Panc1 (cell line): ENCODE measurements at regions not wholly inside any gene's neighbourhood (a gene's known extent, or its start where the extent isn't known, plus 50 kb on each side); places are given as distances from the start of the nearest gene placed in this dataset.

Experiments
- ATAC-seq: fragments of 200-7000 bp; cut with Tn5 transposase; 2 replicates; pipeline ENCODE4 v1.9.1; 2020; ENCODE audit warnings: mild to moderate bottlenecking, moderate library complexity
- BruUV-seq: library from RNA; stranded (reverse); fragments of 400-500 nt; replicated peaks from 2 replicates; lab custom pipeline; 2021; lab: Mats Ljungman, UMichigan
- CTCF ChIA-PET: fragments of 300-600 bp; sonication (Branson Sonifier 250); formaldehyde crosslinking; loops from one replicate; lab custom pipeline; 2022; ENCODE audit warnings: antibody characterized with exemption; lab: Charles Lee
- POLR2A ChIA-PET: fragments of 300-600 bp; sonication (Branson Sonifier 250); formaldehyde crosslinking; loops from one replicate; lab custom pipeline; 2022; ENCODE audit warnings: antibody characterized with exemption; lab: Charles Lee
- DNase-seq: peaks from one replicate; pipeline ENCODE4 v3.0.0-alpha.2; 2010; ENCODE audit warnings: low read depth, low spot score
- H3K27ac ChIP-seq: 2 replicates; pipeline ENCODE4 v1.5.1; 2011; ENCODE audit warnings: mild to moderate bottlenecking, low read length, inconsistent platforms
- H3K27me3 ChIP-seq: fragments of 200-500 bp; sonication (Bioruptor generic); 2 replicates; pipeline ENCODE4 v1.6.0; 2014; ENCODE audit warnings: low read length, inconsistent platforms; ENCODE audit not compliant: control insufficient read depth, insufficient read depth
- H3K36me3 ChIP-seq: fragments of 200-500 bp; sonication (Bioruptor generic); 2 replicates; pipeline ENCODE4 v1.5.1; 2014; ENCODE audit warnings: inconsistent platforms, mild to moderate bottlenecking, low read length, moderate library complexity; ENCODE audit not compliant: control insufficient read depth, insufficient read depth
- H3K4me1 ChIP-seq: 2 replicates; pipeline ENCODE4 v1.5.1; 2011; ENCODE audit warnings: inconsistent platforms, mild to moderate bottlenecking, low read length, moderate library complexity; ENCODE audit not compliant: control insufficient read depth, insufficient read depth
- H3K4me3 ChIP-seq, 2 experiments: 2 replicates each; pipeline ENCODE4 v1.5.1; 2011 to 2012; ENCODE audit warnings: low read depth in 2 of 2, low read length in 2 of 2, mild to moderate bottlenecking in 2 of 2, inconsistent platforms in 1 of 2, moderate library complexity in 1 of 2
- H3K9me3 ChIP-seq: fragments of 200-500 bp; sonication (Bioruptor generic); 2 replicates; pipeline ENCODE4 v1.5.1; 2014; ENCODE audit warnings: low read depth, mild to moderate bottlenecking, inconsistent platforms, low read length, moderate library complexity; ENCODE audit not compliant: control insufficient read depth, insufficient read depth
- CTCF ChIP-seq: fragments of 450-650 bp; IDR thresholded peaks from 2 replicates; pipeline ENCODE4 v1.5.1; 2017; ENCODE audit warnings: mild to moderate bottlenecking
- POLR2AphosphoS5 ChIP-seq: IDR thresholded peaks from 2 replicates; pipeline ENCODE4 v1.6.1; 2012; ENCODE audit warnings: mild to moderate bottlenecking, low read depth, low read length, moderate library complexity
- REST ChIP-seq, 2 experiments: IDR thresholded peaks; 2 replicates each; pipeline ENCODE4 v1.6.1; 2011 to 2012; ENCODE audit warnings: low read depth in 2 of 2, control low read depth in 1 of 2, low read length in 1 of 2, mild to moderate bottlenecking in 1 of 2, moderate library complexity in 1 of 2; ENCODE audit not compliant: insufficient read depth in 1 of 2
- SIN3A ChIP-seq: IDR thresholded peaks from 2 replicates; pipeline ENCODE4 v1.6.1; 2012; ENCODE audit warnings: low read depth, mild to moderate bottlenecking, low read length, moderate library complexity, borderline replicate concordance; ENCODE audit not compliant: insufficient read depth
- TCF7L2 ChIP-seq: IDR thresholded peaks from 2 replicates; pipeline ENCODE4 v1.6.1; 2011; ENCODE audit warnings: mild to moderate bottlenecking, low read depth, low read length, inconsistent platforms
- in situ Hi-C: cut with HindIII; loops from 2 replicates; pipeline ENCODE4 v1.10.0; 2016; ENCODE audit warnings: low sequenced_read_pairs, low pct_unique_long_range_greater_than_20kb
- intact Hi-C: fragments of 100-400 bp; cut with micrococcal nuclease; formaldehyde crosslinking; loops from one replicate; pipeline ENCODE4 v1.10.0; 2022; ENCODE audit not compliant: unreplicated experiment

GRCh38 chr18:78927156-78927555, 52.5 kb upstream of the SALL3 start:
- no peak for ATAC-seq
- Histone ChIP-seq H3K4me3 (no peak overlapping the region), H3K27me3 (peaks cover 24% of the 10 kb centered on the region), H3K27ac (no peak overlapping the region), H3K36me3 (no peaks in the 10 kb centered on the region), H3K4me1 (no peaks in the 10 kb centered on the region), H3K9me3 (no peaks in the 10 kb centered on the region)
- BruUV-seq, result no TSS peak
- intact Hi-C loops, result no loop called here
- ChIA-PET CTCF (no interaction called here), POLR2A (no interaction called here)
- in situ Hi-C loops, result no loop called here
- DNase-seq, result no peak
- no peak for TF ChIP-seq SIN3A
- TF ChIP-seq POLR2AphosphoS5, result no peak
- no peak for TF ChIP-seq CTCF
- no peak for TF ChIP-seq TCF7L2
- TF ChIP-seq REST (IDR thresholded peaks at IDR 0.05; ENCODE audit: insufficient read depth in 1 of 2, low read depth in 2 of 2, low read length in 1 of 2), result no peak

GRCh38 chr18:78927616-78928015, 52.0 kb upstream of the SALL3 start:
- ChIA-PET POLR2A (no interaction called here), CTCF (no interaction called here)
- BruUV-seq, result no TSS peak
- Histone ChIP-seq H3K36me3 (no peaks in the 10 kb centered on the region), H3K4me3 (no peak overlapping the region), H3K27ac (no peak overlapping the region), H3K4me1 (no peaks in the 10 kb centered on the region), H3K27me3 (peaks cover 25% of the 10 kb centered on the region), H3K9me3 (no peaks in the 10 kb centered on the region)
- in situ Hi-C loops (no loop called here), intact Hi-C loops (no loop called here)
- ATAC-seq, result no peak
- TF ChIP-seq TCF7L2 (no peak), REST (IDR thresholded peaks at IDR 0.05; ENCODE audit: insufficient read depth in 1 of 2, low read depth in 2 of 2, low read length in 1 of 2) (no peak), SIN3A (no peak), POLR2AphosphoS5 (no peak), CTCF (no peak)
- DNase-seq, result no peak
